Stimulated activated memory B cell treated with anti-CD40 and anti-IgM and Interleukin-4, amounts not matched to agents 10 μg/mL and 1 μg/mL and 100 μg/mL, for 72 hours (primary cell): ENCODE measurements at regions not wholly inside any gene's neighbourhood (a gene's known extent, or its start where the extent isn't known, plus 50 kb on each side); places are given as distances from the start of the nearest gene placed in this dataset.

ENCODE experiments used
- ATAC-seq: fragments of 150-1000 bp; cut with Tn5 transposase; 2 replicates; pipeline ENCODE4 v1.10.0; 2021
- H3K27ac Mint-ChIP-seq: one replicate; pipeline ENCODE4 v1.8.0; 2022; ENCODE audit warnings: mild to moderate bottlenecking, mixed read lengths
- H3K27me3 Mint-ChIP-seq: one replicate; pipeline ENCODE4 v1.8.0; 2022; ENCODE audit warnings: mixed read lengths
- H3K36me3 Mint-ChIP-seq: one replicate; pipeline ENCODE4 v1.8.0; 2022; ENCODE audit warnings: mixed read lengths
- H3K4me1 Mint-ChIP-seq: one replicate; pipeline ENCODE4 v1.8.0; 2022; ENCODE audit warnings: mixed read lengths
- H3K4me3 Mint-ChIP-seq: one replicate; pipeline ENCODE4 v1.8.0; 2022; ENCODE audit warnings: mild to moderate bottlenecking, moderate library complexity, mixed read lengths
- H3K9me3 Mint-ChIP-seq: one replicate; pipeline ENCODE4 v1.8.0; 2022; ENCODE audit warnings: mixed read lengths

DNA sequence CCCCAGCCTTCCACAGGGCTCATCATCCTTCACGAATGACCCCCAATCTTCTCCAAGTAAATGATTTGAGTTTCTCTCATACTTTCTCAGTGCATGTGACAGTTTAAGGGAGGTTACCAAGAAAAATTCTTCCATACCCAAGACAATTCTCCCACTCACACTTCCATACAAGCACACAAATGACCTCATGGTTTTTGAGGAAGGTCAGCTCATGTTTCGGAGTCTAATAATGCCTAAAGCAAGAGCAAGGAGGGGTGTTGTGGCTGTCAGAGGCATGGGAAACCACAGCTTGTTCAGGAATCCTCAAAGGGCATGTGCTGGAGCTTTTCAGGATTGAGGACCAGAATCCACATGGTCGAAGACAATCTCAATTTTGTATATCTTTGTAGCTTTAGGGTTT, 279.0 kb downstream of the MAFB start:
- no peaks in the 10 kb centered on the region for H3K4me1 Mint-ChIP-seq
- no peak overlapping the region for H3K4me3 Mint-ChIP-seq
- no peak for ATAC-seq
- peaks cover 19% of the 10 kb centered on the region for H3K27me3 Mint-ChIP-seq
- no peaks in the 10 kb centered on the region for H3K9me3 Mint-ChIP-seq
- no peaks in the 10 kb centered on the region for H3K36me3 Mint-ChIP-seq
- no peak overlapping the region for H3K27ac Mint-ChIP-seq

DNA sequence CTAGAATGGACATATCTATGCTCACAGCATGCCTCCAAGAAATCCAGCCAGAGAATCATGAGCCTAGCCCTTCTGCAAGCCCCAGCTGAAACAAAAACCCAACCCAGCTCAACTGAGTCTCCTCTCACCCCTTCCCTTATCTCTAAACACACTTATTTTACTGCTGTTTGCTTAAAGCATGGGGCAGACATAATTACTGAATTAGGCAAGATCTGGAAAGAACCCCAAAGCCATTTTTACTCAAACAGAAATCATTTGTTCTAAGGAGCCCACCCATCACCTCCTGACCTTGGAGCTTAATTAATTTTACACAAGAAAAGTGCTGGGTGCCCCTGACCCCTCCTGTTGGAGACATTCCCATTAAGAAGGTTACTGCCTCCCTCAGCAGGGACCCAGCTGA, 291.6 kb downstream of the MAFB start:
- Mint-ChIP-seq H3K36me3 (no peaks in the 10 kb centered on the region), H3K27me3 (no peaks in the 10 kb centered on the region), H3K4me3 (no peak overlapping the region), H3K4me1 (no peaks in the 10 kb centered on the region), H3K9me3 (peaks cover 11% of the 10 kb centered on the region), H3K27ac (no peak overlapping the region)
- ATAC-seq = no peak

GRCh38 chr20:40393197-40394079, 295.6 kb downstream of the MAFB start:
- no peak overlapping the region for H3K4me3 Mint-ChIP-seq
- H3K36me3 Mint-ChIP-seq = no peaks in the 10 kb centered on the region
- no peaks in the 10 kb centered on the region for H3K4me1 Mint-ChIP-seq
- no peak for ATAC-seq
- H3K27me3 Mint-ChIP-seq = peaks cover 9% of the 10 kb centered on the region
- H3K27ac Mint-ChIP-seq = no peak overlapping the region
- H3K9me3 Mint-ChIP-seq = no peaks in the 10 kb centered on the region

- ATAC-seq = no peak
- peaks cover 5% of the 10 kb centered on the region for H3K9me3 Mint-ChIP-seq
- H3K27me3 Mint-ChIP-seq = peaks cover 19% of the 10 kb centered on the region
- no peak overlapping the region for H3K4me3 Mint-ChIP-seq
- H3K4me1 Mint-ChIP-seq = no peaks in the 10 kb centered on the region
- no peak overlapping the region for H3K27ac Mint-ChIP-seq
- no peaks in the 10 kb centered on the region for H3K36me3 Mint-ChIP-seq
Measured at GRCh38 chr20:40390654-40391053, 298.4 kb downstream of the MAFB start.

GRCh38 chr20:40370800-40371199, 318.2 kb downstream of the MAFB start:
- Mint-ChIP-seq H3K36me3 (no peaks in the 10 kb centered on the region), H3K27ac (no peak overlapping the region), H3K4me1 (no peaks in the 10 kb centered on the region), H3K27me3 (no peaks in the 10 kb centered on the region), H3K9me3 (peaks cover 7% of the 10 kb centered on the region), H3K4me3 (no peak overlapping the region)
- no peak for ATAC-seq

GRCh38 chr20:40368876-40369275, 320.2 kb downstream of the MAFB start:
- ATAC-seq = no peak
- Mint-ChIP-seq H3K4me3 (no peak overlapping the region), H3K4me1 (no peaks in the 10 kb centered on the region), H3K27ac (no peak overlapping the region), H3K9me3 (no peaks in the 10 kb centered on the region), H3K36me3 (no peaks in the 10 kb centered on the region), H3K27me3 (peaks cover 8% of the 10 kb centered on the region)

GRCh38 chr20:40361916-40362315, 327.1 kb downstream of the MAFB start:
- no peaks in the 10 kb centered on the region for H3K9me3 Mint-ChIP-seq
- ATAC-seq = no peak
- no peak overlapping the region for H3K4me3 Mint-ChIP-seq
- peaks cover 8% of the 10 kb centered on the region for H3K27me3 Mint-ChIP-seq
- no peaks in the 10 kb centered on the region for H3K36me3 Mint-ChIP-seq
- no peaks in the 10 kb centered on the region for H3K4me1 Mint-ChIP-seq
- H3K27ac Mint-ChIP-seq = no peak overlapping the region

DNA sequence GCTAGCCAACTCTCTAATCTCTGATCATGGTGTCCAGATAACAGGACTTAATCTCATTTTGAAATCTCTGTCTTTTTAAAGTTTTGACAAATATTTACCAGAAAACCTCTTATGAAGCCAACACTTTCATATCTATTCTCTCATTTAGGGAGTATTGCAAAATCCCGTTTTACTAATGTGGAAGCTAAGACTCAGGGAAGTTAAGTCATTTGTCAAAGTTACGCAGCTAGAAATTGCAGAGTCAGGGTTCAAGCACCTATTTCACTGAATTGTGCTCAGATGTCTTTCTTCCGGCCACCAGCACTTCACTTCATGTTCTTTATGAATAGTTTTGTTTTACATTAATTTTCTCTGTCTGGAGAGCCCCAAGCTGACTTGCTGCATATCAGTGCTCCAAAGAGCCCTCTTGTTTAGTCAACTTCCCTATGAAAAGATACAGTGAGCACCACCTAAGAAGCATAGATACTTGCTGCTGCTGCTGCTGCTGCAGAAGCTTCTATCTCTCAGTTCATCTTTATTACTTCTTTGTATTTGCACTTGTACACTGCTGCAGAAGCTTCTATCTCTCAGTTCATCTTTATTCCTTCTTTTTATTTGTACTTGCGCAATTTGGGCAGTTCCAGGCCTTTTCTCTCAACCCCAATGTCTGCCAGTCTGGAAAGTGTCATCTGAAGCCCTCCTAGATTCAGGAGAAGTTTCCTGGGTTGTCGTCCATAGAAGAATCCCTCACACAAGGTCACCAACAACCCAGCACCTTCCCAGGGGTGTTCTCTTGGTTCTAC, 329.7 kb downstream of the MAFB start:
- Mint-ChIP-seq H3K36me3 (no peaks in the 10 kb centered on the region), H3K27me3 (no peaks in the 10 kb centered on the region), H3K9me3 (no peaks in the 10 kb centered on the region), H3K4me1 (no peaks in the 10 kb centered on the region), H3K27ac (no peak overlapping the region), H3K4me3 (no peak overlapping the region)
- no peak for ATAC-seq

DNA sequence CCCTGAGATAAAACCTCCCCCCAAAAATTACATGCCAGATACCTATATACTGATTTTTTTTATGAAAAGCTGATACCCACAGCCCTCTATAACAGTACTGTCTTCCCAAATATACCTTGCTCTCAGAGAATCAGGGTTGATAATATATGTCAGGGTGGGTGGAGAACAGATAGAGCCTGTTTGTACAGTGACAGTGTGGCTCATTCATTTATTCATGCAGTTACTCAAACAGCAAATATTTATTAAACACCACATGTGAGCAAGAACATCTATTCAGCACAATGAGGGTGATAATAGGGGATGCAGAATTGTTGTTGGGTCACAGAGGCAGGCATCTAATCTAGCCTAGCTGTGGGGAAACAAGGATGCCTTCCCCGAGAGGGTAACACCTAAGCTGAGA, 334.2 kb downstream of the MAFB start:
- H3K4me3 Mint-ChIP-seq = no peak overlapping the region
- H3K36me3 Mint-ChIP-seq = no peaks in the 10 kb centered on the region
- no peaks in the 10 kb centered on the region for H3K4me1 Mint-ChIP-seq
- H3K9me3 Mint-ChIP-seq = no peaks in the 10 kb centered on the region
- no peak overlapping the region for H3K27ac Mint-ChIP-seq
- ATAC-seq = no peak
- H3K27me3 Mint-ChIP-seq = no peaks in the 10 kb centered on the region

DNA sequence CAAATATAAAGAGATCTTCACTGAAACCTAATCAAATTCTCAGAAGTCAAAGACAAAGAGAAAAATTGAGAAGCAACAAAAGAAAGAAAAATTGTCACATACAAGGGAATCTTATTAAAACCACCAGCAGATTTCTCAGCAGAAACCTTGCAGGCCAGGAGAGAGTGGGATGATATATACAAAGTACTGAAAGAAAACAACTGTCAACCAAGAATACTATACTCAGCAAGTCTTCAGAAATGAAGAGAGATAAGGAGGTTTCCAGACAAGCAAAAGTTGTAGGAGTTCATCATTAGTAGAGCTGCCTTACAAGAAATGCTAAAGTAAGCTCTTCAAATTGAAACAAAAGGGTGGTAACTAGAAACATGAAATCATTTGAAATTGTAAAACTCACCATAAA, 345.6 kb downstream of the MAFB start:
- Mint-ChIP-seq H3K4me1 (no peaks in the 10 kb centered on the region), H3K27ac (no peak overlapping the region), H3K27me3 (peaks cover 22% of the 10 kb centered on the region), H3K36me3 (peaks cover 12% of the 10 kb centered on the region), H3K9me3 (peaks cover 32% of the 10 kb centered on the region), H3K4me3 (no peak overlapping the region)
- no peak for ATAC-seq

GRCh38 chr20:40341561-40341960, 347.5 kb downstream of the MAFB start:
- Mint-ChIP-seq H3K9me3 (peaks cover 27% of the 10 kb centered on the region), H3K27ac (no peak overlapping the region), H3K27me3 (peaks cover 19% of the 10 kb centered on the region), H3K36me3 (peaks cover 12% of the 10 kb centered on the region), H3K4me1 (no peaks in the 10 kb centered on the region), H3K4me3 (no peak overlapping the region)
- ATAC-seq = no peak

GRCh38 chr20:40339661-40340449, 349.2 kb downstream of the MAFB start:
- Mint-ChIP-seq H3K27ac (no peak overlapping the region), H3K27me3 (peaks cover 20% of the 10 kb centered on the region), H3K4me3 (no peak overlapping the region), H3K36me3 (peaks cover 12% of the 10 kb centered on the region), H3K4me1 (no peaks in the 10 kb centered on the region), H3K9me3 (peaks cover 19% of the 10 kb centered on the region)
- no peak for ATAC-seq

- ATAC-seq = no peak
- H3K27me3 Mint-ChIP-seq = peaks cover 41% of the 10 kb centered on the region
- no peaks in the 10 kb centered on the region for H3K36me3 Mint-ChIP-seq
- H3K9me3 Mint-ChIP-seq = peaks cover 3% of the 10 kb centered on the region
- no peak overlapping the region for H3K27ac Mint-ChIP-seq
- no peaks in the 10 kb centered on the region for H3K4me1 Mint-ChIP-seq
- H3K4me3 Mint-ChIP-seq = no peak overlapping the region
Measured at GRCh38 chr20:40336533-40336932, 352.5 kb downstream of the MAFB start.

DNA sequence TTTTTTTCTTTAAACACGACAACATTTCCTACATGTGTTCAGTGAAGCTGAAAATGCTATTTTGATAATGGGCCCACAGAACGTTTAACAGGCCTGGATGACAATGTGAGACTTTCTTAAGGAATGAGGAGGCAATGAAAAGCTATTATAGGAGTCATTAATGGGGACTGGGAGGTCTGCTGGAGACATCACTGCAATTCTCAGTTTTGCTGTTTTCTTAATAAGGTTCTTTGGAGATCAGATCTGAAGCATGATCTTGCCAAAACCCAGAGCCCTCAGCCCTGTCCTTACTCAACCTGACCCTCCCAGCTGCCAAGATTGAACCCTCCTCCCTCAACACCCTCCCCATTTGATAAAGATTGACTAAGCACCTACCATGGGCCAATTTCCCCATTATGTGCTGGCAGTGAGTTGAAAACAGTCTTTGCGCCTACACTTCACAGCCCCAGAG, 353.1 kb downstream of the MAFB start:
- Mint-ChIP-seq H3K27ac (no peak overlapping the region), H3K27me3 (peaks cover 41% of the 10 kb centered on the region)

GRCh38 chr20:40335437-40335836, 353.6 kb downstream of the MAFB start:
- Mint-ChIP-seq H3K27me3 (peaks cover 41% of the 10 kb centered on the region), H3K9me3 (peaks cover 3% of the 10 kb centered on the region), H3K36me3 (no peaks in the 10 kb centered on the region), H3K4me1 (no peaks in the 10 kb centered on the region), H3K27ac (no peak overlapping the region), H3K4me3 (no peak overlapping the region)
- no peak for ATAC-seq

More for the DNA sequence above, 353.1 kb downstream of the MAFB start:
- Mint-ChIP-seq H3K4me1 (no peaks in the 10 kb centered on the region), H3K9me3 (peaks cover 3% of the 10 kb centered on the region), H3K36me3 (no peaks in the 10 kb centered on the region), H3K4me3 (no peak overlapping the region)
- no peak for ATAC-seq
